Stimulated activated CD8-positive, alpha-beta memory T cell treated with anti-CD3 and anti-CD28 coated beads, Interleukin-4, amount 100 ng/mL, for 24 hours (primary cell): ENCODE measurements at regions not wholly inside any gene's neighbourhood (a gene's known extent, or its start where the extent isn't known, plus 50 kb on each side); places are given as distances from the start of the nearest gene placed in this dataset.
"Not testable (repeated sequence)": the region's sequence is repeated elsewhere in the genome, so short reads cannot be mapped to it uniquely, and the experiment has no call there.

Experiments used
- DNase-seq: peaks from one replicate; pipeline ENCODE4 v3.0.0-alpha.2; 2020; ENCODE audit warnings: low read depth

DNA sequence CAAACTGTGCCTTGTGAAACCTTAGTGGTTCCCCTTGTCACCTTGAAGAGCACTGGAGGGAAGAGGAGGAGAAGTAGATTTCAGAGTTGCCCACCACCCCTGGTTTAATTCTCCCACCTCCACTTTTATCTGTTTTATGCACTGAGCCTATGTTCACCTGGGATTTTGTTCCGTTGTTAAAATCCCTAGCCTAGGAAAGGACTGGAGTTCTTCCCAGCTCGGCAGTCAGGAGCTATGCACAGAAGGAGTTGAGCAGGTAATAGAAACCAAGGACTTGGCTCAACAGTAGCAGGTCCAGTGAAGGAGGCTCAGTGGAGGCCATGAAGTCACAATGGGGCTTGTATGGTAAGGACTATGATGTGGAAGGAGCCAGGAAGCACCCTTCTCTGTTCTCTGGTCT lies 182.4 kb upstream of the ADRA1D start:
- no peak for DNase-seq

- not testable (repeated sequence) for DNase-seq
Observed at GRCh38 chr20:4430826-4431225, 181.7 kb upstream of the ADRA1D start.

GRCh38 chr20:4427940-4428586 lies 179.0 kb upstream of the ADRA1D start:
- no peak for DNase-seq

GRCh38 chr20:4418141-4418540 lies 169.1 kb upstream of the ADRA1D start:
- DNase-seq = no peak

DNA sequence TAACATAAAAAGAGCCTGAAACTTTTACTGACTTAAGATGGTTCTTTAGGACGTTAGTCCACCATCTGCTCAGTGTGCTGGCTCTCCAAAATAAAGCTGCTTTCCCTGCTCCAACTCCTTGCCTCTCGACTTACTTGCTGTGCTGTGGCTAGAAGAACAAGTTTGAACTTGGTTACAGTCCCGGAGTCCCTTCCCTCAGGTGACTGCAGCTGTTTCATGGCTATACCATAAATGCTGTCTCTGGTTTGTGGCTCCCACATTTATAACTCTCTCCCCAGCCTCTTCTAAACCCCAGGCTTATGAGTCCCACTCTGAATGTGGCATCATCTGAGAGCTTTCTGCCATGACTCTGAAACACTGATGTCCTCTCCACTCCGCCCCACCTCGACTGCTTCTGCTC lies 166.2 kb upstream of the ADRA1D start:
- no peak for DNase-seq

DNA sequence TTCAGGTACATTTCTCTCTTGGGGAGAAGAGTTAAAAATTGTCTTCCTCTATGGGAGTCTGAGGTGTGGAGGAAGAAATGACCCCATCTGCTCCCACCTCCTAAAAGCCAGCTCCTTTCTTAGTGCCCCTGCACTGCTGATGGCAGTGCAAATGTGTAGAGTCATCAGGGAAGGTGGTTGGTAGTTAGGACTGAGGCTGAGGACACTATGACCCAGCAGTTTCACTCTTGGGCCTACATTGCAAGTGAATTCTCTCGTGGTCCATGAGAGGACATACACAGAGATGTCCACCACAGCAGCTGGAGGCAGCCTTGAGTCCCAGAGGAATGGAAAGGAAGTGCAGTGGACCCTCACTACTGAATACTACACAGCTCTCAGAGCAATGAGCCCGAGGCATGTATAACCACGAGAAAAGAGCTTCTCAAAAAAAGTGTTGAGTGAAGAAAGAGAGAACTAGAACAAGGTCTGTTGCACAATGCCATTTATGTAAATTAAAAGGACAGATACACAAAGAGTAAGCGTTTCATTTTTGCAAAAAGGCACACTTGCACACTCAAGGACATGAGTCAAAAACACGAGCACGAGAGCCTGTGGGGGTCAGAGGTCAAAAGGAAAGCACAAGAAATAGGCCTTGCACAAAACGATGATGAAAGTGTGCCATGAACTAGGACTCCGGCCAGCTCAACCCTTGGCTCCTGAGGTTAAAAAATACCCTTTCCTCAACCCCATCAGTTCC lies 164.4 kb upstream of the ADRA1D start:
- DNase-seq = no peak

GRCh38 chr20:4412216-4412615 lies 163.1 kb upstream of the ADRA1D start:
- DNase-seq = no peak

DNA sequence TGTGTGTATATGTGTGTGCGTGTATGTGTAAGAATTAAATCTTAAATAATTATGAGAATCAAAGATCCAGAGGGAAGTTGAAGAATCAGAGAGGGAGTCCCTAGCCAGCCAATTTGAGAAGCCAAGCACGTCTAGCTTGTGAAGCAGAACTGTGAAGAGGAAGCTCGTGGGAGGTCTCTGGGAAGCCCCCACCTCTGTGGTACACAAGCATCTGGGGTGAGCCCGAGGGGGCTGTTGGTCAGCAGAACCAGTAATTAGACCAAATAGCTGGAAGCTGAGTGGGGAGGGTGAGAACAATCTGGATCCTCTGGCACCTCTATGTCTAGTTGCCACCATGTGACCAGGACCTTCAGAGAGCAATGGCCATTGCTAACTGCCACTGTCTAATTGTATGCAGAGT lies 162.7 kb upstream of the ADRA1D start:
- no peak for DNase-seq

DNA sequence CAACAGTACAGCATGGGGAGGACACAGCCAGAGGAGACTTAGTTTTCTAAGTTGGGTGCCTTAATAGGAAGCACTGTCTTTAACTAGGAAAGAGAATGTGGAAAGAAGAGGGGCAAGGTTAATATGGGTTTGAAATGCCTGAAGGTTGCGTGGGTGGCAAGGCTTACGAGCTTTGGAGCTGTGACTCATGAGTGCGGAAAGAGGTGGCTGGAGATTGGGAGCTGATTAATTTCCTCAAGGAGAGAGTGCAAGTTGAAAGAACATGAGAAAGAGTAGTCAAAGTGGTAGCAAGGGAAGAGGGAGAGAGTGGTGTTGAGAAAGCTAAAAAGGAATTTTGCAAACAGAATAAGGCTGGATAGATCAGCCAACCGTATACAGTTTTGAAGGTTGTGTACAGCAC lies 157.5 kb upstream of the ADRA1D start:
- DNase-seq = no peak

- DNase-seq = no peak
Observed at GRCh38 chr20:4401601-4402000, 152.5 kb upstream of the ADRA1D start.

DNA sequence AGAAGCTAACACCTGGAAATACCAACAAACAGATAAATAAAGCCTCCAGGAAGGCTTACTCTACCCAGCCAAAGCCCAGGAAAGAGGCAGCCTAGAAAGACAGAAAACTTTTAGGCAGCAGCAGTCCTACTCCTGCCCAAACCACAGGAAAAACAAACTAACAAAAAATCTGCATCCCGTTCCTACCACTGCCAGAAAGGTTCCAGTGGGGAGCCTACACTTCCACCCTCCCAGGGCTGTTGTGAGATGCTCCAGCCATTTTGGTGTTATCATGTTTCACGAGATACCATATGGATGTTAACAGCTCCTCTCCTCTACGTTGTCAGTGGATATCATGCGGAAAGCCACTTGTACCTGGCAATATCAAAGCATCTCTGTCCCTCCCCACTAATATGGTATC lies 135.9 kb upstream of the ADRA1D start:
- no peak for DNase-seq

DNA sequence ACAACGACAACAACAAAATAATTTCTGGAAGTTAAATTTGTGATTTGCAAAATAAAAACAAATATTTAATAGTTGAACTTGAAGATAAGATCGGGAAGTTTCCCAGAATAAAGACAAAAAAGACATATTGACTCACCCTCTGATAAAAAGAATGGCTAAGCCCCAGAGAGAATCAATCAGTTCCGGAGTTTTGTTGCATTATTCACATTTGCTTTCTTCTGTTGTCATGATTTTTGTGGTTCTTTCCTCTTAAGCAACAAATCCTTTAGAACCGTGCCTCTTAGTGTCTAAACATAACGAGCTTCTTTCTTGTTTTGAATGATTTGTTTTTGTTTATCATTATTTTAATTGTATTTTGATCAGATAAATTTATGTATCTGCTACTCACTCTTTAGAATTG lies 134.9 kb upstream of the ADRA1D start:
- no peak for DNase-seq

DNA sequence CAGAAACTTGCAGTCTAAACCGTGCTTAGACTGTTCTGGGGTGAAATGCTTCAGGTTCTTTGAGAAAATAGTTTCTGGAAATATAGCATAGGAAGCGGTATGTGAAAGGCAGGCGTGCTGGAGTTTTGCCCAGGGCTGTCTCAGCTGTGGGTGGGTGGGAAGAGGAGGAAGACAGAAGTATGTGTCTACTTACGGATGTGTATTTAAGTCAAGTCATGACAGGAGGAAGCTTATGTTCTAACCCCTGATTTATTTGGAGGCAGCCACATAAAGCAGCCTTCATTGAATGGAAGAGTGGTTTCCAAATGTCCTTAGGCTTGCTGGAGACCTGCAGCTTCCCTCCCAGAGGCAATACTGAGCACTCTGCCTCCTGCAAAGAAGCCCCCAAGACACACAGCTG lies 126.8 kb upstream of the ADRA1D start:
- DNase-seq = no peak

- DNase-seq = no peak
Observed at GRCh38 chr20:4373454-4373853, 124.4 kb upstream of the ADRA1D start.

DNA sequence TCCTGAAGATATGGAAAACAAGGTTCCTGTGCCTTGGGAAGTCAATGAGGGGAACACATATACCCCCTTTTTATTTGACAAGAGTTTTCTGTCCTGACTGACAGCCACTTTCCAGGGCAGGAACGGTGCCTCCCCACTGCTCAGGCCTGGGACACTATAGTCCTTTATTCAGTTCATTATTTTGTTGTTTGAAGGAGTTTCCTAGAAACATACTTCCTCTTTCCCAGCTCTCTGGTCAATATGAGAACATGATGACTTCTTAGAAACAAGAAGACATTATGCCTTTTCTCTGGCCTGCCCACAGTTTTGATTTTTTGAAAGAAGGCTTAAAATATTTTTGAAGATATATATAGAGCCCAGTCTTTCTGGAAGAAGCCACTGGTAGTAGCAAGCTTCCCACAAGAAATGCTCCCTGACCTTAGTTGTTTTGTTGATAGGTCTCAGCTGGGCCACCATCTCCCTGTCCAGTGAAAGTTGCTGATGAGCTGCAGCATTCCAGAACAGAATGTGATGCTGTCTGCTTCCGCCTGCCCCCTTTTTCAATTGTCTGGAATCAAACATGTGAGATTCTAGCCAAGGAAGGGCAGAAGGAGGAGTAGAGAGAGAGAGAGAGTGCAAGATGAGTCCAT lies 122.7 kb upstream of the ADRA1D start:
- DNase-seq = no peak

DNA sequence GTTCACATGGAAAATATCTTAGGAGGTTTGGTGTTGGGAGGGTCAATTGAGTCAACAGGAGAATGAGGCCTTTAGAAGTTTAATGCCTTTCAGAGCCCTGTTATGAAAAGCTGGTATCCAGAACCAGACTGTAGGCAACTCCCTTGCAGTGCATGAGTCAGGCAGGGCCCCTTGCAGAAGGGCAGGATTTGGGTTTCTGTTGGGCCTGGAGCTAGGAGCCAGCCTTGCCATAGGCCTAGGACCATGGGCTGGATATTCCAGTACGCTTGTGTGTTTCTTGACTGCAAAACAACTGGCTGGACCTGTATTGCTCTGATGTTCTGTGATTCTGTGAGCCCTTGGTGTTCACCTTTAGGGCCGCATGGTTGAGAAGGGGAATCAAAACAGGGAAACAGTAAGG lies 121.8 kb upstream of the ADRA1D start:
- DNase-seq = no peak

DNA sequence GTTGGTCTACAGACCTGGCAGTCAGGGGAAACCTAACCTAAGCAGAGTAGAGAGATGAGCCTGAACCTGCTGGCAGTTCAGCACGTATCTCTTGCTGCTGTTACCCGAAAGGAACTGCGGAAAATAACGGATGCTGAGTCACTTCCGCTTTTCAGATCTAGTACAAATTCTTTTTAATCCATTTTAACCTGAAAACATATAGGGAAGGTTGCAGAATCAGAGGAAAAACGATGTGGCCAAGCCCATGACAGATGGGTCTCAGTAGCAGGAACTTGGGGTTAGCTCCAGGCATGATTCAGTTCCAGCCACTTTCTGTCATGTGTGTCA lies 120.7 kb upstream of the ADRA1D start:
- no peak for DNase-seq

DNA sequence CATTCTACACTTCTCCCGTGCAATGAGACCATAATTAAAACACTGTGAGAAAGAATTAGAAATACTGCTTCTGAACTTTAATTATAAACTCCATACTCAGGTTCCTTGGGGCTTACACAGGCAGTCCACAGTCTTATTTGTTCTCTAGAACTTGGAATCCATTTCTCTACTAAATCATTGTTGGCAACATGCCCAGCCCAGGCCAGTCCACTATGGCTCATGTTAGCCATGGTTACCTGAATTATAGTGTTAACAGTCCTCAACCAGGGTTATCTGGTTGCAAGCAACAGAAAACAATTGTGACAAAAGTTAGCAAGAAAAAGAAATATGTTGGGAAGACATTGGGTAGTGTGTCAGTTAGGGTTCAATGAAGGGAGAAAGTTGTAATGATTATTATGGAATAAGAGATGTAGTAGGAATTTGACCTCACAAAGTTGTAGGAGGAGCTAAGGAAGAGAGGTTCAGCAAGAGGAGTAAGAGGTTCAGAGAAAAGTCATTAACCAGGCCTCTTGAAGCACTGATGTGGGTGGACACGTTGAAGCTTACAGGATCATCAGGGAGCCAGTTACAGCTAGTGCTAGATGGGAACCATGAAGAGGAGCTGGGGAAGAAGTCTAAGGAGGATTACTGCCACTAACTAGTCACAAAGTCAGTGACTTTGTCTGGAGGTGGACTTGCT lies 120.2 kb upstream of the ADRA1D start:
- DNase-seq = no peak

- DNase-seq = no peak
Observed at GRCh38 chr20:4366076-4366475, 117.0 kb upstream of the ADRA1D start.

- DNase-seq = no peak
Observed at GRCh38 chr20:4358552-4358951, 109.5 kb upstream of the ADRA1D start.

GRCh38 chr20:4352348-4352747 lies 103.3 kb upstream of the ADRA1D start:
- DNase-seq = no peak

DNA sequence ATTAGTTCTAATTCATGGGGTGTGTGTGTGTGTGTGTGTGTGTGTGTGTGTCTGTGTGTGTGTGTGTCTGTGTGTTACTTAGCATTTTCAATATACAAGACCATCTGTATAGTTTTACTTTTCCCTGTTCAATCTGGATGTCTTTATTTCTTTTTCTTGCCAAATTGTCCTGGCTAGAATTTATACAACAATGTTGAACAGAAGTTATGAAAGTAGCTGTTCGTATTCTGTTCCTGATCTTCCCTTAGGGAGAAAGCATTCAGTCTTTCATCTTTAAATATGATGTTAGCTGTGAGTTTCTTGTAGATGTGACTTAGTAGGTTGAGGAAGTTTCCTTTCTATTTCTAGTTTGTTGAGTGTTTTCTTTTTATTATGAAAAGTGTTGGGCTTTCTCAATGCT lies 101.0 kb upstream of the ADRA1D start:
- no peak for DNase-seq

DNA sequence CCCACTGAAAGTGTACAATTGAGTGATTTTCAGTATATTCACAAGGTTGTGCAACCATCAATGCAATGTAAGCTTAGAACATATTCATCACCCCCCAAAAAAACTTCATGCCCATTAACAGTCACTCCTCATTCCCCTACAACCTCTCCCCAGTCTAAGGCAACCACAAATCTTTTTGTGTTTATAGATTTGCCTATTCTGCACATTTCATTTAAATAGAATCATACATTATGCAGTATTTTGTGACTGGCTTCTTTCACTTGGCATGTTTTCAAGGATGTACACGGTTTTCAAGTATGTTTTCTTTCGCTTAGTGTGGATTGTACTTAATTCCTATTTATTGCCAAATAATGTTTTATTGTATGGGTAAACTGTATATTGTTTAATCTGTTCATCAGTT lies 95.6 kb upstream of the ADRA1D start:
- no peak for DNase-seq
